Progenitor cell of endocrine pancreas (in vitro differentiated cells): ENCODE measurements at regions not wholly inside any gene's neighbourhood (a gene's known extent, or its start where the extent isn't known, plus 50 kb on each side); places are given as distances from the start of the nearest gene placed in this dataset.
"Not testable (repeated sequence)": the region's sequence is repeated elsewhere in the genome, so short reads cannot be mapped to it uniquely, and the experiment has no call there.

Experiments used
- DNase-seq: peaks from one replicate; pipeline ENCODE4 v3.0.0; 2021; ENCODE audit warnings: low spot score; ENCODE audit not compliant: unreplicated experiment
- H3K27ac Mint-ChIP-seq: 2 replicates; pipeline ENCODE4 v1.8.0; 2021; ENCODE audit warnings: mild to moderate bottlenecking, moderate library complexity, mixed read lengths
- H3K27me3 Mint-ChIP-seq: 2 replicates; pipeline ENCODE4 v1.8.0; 2021; ENCODE audit warnings: mixed read lengths
- H3K36me3 Mint-ChIP-seq: 2 replicates; pipeline ENCODE4 v1.8.0; 2022; ENCODE audit warnings: mixed read lengths; ENCODE audit not compliant: insufficient read depth
- H3K4me1 Mint-ChIP-seq: 2 replicates; pipeline ENCODE4 v1.8.0; 2021; ENCODE audit warnings: low read depth, mixed read lengths
- H3K4me3 Mint-ChIP-seq: 2 replicates; pipeline ENCODE4 v1.8.0; 2021; ENCODE audit warnings: low read depth, mild to moderate bottlenecking, moderate library complexity, mixed read lengths
- H3K9me3 Mint-ChIP-seq: 2 replicates; pipeline ENCODE4 v1.8.0; 2021; ENCODE audit warnings: low read depth, mixed read lengths
- CTCF ChIP-seq: fragments of 200-600 bp; sonication (generic); IDR thresholded peaks from one replicate; pipeline ENCODE4 v1.5.0; 2021; ENCODE audit warnings: antibody characterized with exemption, mild to moderate bottlenecking; ENCODE audit not compliant: unreplicated experiment

- Mint-ChIP-seq H3K4me3 (no peak overlapping the region), H3K27me3 (peaks cover 3% of the 10 kb centered on the region), H3K36me3 (no peaks in the 10 kb centered on the region), H3K9me3 (peaks cover 4% of the 10 kb centered on the region), H3K27ac (no peak overlapping the region), H3K4me1 (peaks cover 18% of the 10 kb centered on the region)
- no peak for DNase-seq
- no peak for TF ChIP-seq CTCF
Measured at GRCh38 chr7:156523447-156524048, 117.0 kb upstream of the RNF32 start.

- no peak overlapping the region for H3K4me3 Mint-ChIP-seq
- no peaks in the 10 kb centered on the region for H3K36me3 Mint-ChIP-seq
- peaks cover 3% of the 10 kb centered on the region for H3K27me3 Mint-ChIP-seq
- peaks cover 4% of the 10 kb centered on the region for H3K9me3 Mint-ChIP-seq
- no peak overlapping the region for H3K27ac Mint-ChIP-seq
- H3K4me1 Mint-ChIP-seq: peaks cover 15% of the 10 kb centered on the region
- no peak for TF ChIP-seq CTCF
- no peak for DNase-seq
Measured at GRCh38 chr7:156522801-156523200, 117.8 kb upstream of the RNF32 start.

GRCh38 chr7:156519070-156519469 is 121.5 kb upstream of the RNF32 start:
- Mint-ChIP-seq H3K4me1 (peaks cover 17% of the 10 kb centered on the region), H3K36me3 (no peaks in the 10 kb centered on the region), H3K4me3 (no peak overlapping the region), H3K9me3 (peaks cover 7% of the 10 kb centered on the region), H3K27ac (no peak overlapping the region), H3K27me3 (peaks cover 7% of the 10 kb centered on the region)
- no peak for DNase-seq
- TF ChIP-seq CTCF: no peak

- TF ChIP-seq CTCF: no peak
- Mint-ChIP-seq H3K36me3 (peaks cover 2% of the 10 kb centered on the region), H3K27ac (no peak overlapping the region), H3K27me3 (peaks cover 7% of the 10 kb centered on the region), H3K4me3 (no peak overlapping the region), H3K4me1 (peaks cover 17% of the 10 kb centered on the region), H3K9me3 (peaks cover 11% of the 10 kb centered on the region)
- no peak for DNase-seq
Measured at GRCh38 chr7:156518466-156518865, 122.1 kb upstream of the RNF32 start.

- H3K36me3 Mint-ChIP-seq: not testable (repeated sequence)
Measured at GRCh38 chr7:156517858-156518257, 122.7 kb upstream of the RNF32 start.

GRCh38 chr7:156516791-156517378 is 123.7 kb upstream of the RNF32 start:
- H3K27me3 Mint-ChIP-seq: peaks cover 3% of the 10 kb centered on the region
- no peak for DNase-seq
- H3K4me1 Mint-ChIP-seq: peaks cover 17% of the 10 kb centered on the region
- TF ChIP-seq CTCF: no peak
- H3K9me3 Mint-ChIP-seq: peaks cover 11% of the 10 kb centered on the region
- H3K27ac Mint-ChIP-seq: peak overlapping the region; percentile 81
- H3K36me3 Mint-ChIP-seq: peaks cover 2% of the 10 kb centered on the region
- H3K4me3 Mint-ChIP-seq: no peak overlapping the region

More at GRCh38 chr7:156517858-156518257, 122.7 kb upstream of the RNF32 start:
- Mint-ChIP-seq H3K27ac (peak overlapping the region; percentile 26), H3K4me1 (peaks cover 17% of the 10 kb centered on the region)
- not testable (repeated sequence) for H3K9me3 Mint-ChIP-seq, DNase-seq, H3K4me3 Mint-ChIP-seq, H3K27me3 Mint-ChIP-seq
